ENCODE measurements at regions not wholly inside any gene's neighbourhood (a gene's known extent, or its start where the extent isn't known, plus 50 kb on each side); places are given as distances from the start of the nearest gene placed in this dataset.

- TF ChIP-seq CTCF (IDR thresholded peaks at IDR 0.05; ENCODE audit: low read depth, low read length, poor library complexity, severe bottlenecking) (no peak), EZH2phosphoT487 (IDR thresholded peaks at IDR 0.05; ENCODE audit: borderline replicate concordance, low read length) (no peak)
Observed at GRCh38 chr1:22323141-22323845, 128.4 kb upstream of the ZBTB40 start.
